NT2/D1 (cell line): ENCODE measurements at regions not wholly inside any gene's neighbourhood (a gene's known extent, or its start where the extent isn't known, plus 50 kb on each side); places are given as distances from the start of the nearest gene placed in this dataset.

ENCODE experiments used
- YY1 ChIP-seq: IDR thresholded peaks from 2 replicates; pipeline ENCODE4 v1.6.1; 2011; ENCODE audit not compliant: insufficient read length, insufficient read depth
- ZNF274 ChIP-seq: IDR thresholded peaks from 2 replicates; pipeline ENCODE4 v1.6.1; 2011; ENCODE audit warnings: mild to moderate bottlenecking, low read depth, low read length

DNA sequence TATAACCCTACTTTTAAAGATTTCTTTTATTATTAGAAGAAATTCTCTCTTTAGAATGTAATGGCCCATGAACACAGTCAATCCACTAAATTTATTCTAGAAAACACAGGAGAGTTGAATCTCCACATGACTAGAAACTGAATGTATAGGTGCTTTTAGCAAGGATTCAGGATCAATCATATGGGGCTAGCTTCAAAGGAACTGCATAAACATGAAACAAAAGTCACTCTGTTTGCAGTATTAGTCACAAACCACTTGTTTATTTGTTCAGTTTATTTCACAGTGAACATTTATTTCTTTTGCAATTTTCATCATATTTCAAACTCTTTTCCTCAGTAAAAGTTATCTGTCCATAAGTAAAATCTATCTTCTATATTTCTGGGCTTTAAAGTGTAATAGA is 1604.6 kb downstream of the PCDH18 start:
- TF ChIP-seq ZNF274 (no peak), YY1 (no peak)
